Activated naive CD8-positive, alpha-beta T cell (primary cell): ENCODE measurements at regions not wholly inside any gene's neighbourhood (a gene's known extent, or its start where the extent isn't known, plus 50 kb on each side); places are given as distances from the start of the nearest gene placed in this dataset.
"Not testable (repeated sequence)": the region's sequence is repeated elsewhere in the genome, so short reads cannot be mapped to it uniquely, and the experiment has no call there.

Source experiments
- H3K27ac Mint-ChIP-seq: one replicate; pipeline ENCODE4 v1.8.0; 2021; ENCODE audit warnings: mixed read lengths
- H3K27me3 Mint-ChIP-seq: one replicate; pipeline ENCODE4 v1.8.0; 2021; ENCODE audit warnings: mixed read lengths
- H3K36me3 Mint-ChIP-seq: one replicate; pipeline ENCODE4 v1.8.0; 2021; ENCODE audit warnings: mixed read lengths
- H3K4me1 Mint-ChIP-seq: one replicate; pipeline ENCODE4 v1.8.0; 2021; ENCODE audit warnings: low read depth, mixed read lengths
- H3K4me3 Mint-ChIP-seq: one replicate; pipeline ENCODE4 v1.8.0; 2021; ENCODE audit warnings: mild to moderate bottlenecking, mixed read lengths
- H3K9me3 Mint-ChIP-seq: one replicate; pipeline ENCODE4 v1.8.0; 2021; ENCODE audit warnings: low read depth, mixed read lengths

- Mint-ChIP-seq H3K9me3 (no peaks in the 10 kb centered on the region), H3K4me3 (peak overlapping the region; percentile 60), H3K27ac (peak overlapping the region; percentile 80), H3K4me1 (peaks cover 11% of the 10 kb centered on the region), H3K36me3 (no peaks in the 10 kb centered on the region), H3K27me3 (no peaks in the 10 kb centered on the region)
Measured at GRCh38 chrX:109782994-109783700, 50.1 kb upstream of the ACSL4 start.

GRCh38 chrX:109783701-109784079 lies 50.6 kb upstream of the ACSL4 start:
- H3K36me3 Mint-ChIP-seq: no peaks in the 10 kb centered on the region
- no peak overlapping the region for H3K4me3 Mint-ChIP-seq
- peak overlapping the region; percentile 59 for H3K27ac Mint-ChIP-seq
- H3K27me3 Mint-ChIP-seq: no peaks in the 10 kb centered on the region
- H3K9me3 Mint-ChIP-seq: no peaks in the 10 kb centered on the region
- H3K4me1 Mint-ChIP-seq: peaks cover 11% of the 10 kb centered on the region

GRCh38 chrX:109785053-109785452 lies 52.0 kb upstream of the ACSL4 start:
- H3K4me3 Mint-ChIP-seq: no peak overlapping the region
- H3K36me3 Mint-ChIP-seq: no peaks in the 10 kb centered on the region
- H3K4me1 Mint-ChIP-seq: peaks cover 11% of the 10 kb centered on the region
- no peaks in the 10 kb centered on the region for H3K9me3 Mint-ChIP-seq
- H3K27me3 Mint-ChIP-seq: no peaks in the 10 kb centered on the region
- no peak overlapping the region for H3K27ac Mint-ChIP-seq

- H3K36me3 Mint-ChIP-seq, H3K9me3 Mint-ChIP-seq, H3K27ac Mint-ChIP-seq, H3K4me1 Mint-ChIP-seq, H3K4me3 Mint-ChIP-seq, H3K27me3 Mint-ChIP-seq: not testable (repeated sequence)
Measured at GRCh38 chrX:109790511-109790910, 57.5 kb upstream of the ACSL4 start.

- H3K9me3 Mint-ChIP-seq: no peaks in the 10 kb centered on the region
- H3K4me3 Mint-ChIP-seq: no peak overlapping the region
- no peaks in the 10 kb centered on the region for H3K27me3 Mint-ChIP-seq
- no peak overlapping the region for H3K27ac Mint-ChIP-seq
- H3K36me3 Mint-ChIP-seq: no peaks in the 10 kb centered on the region
- no peaks in the 10 kb centered on the region for H3K4me1 Mint-ChIP-seq
Measured at GRCh38 chrX:109793191-109793590, 60.1 kb upstream of the ACSL4 start.

GRCh38 chrX:109795682-109796081 lies 62.6 kb upstream of the ACSL4 start:
- H3K27ac Mint-ChIP-seq: no peak overlapping the region
- no peaks in the 10 kb centered on the region for H3K4me1 Mint-ChIP-seq
- no peak overlapping the region for H3K4me3 Mint-ChIP-seq
- no peaks in the 10 kb centered on the region for H3K27me3 Mint-ChIP-seq
- no peaks in the 10 kb centered on the region for H3K9me3 Mint-ChIP-seq
- no peaks in the 10 kb centered on the region for H3K36me3 Mint-ChIP-seq

GRCh38 chrX:109797311-109797975 lies 64.4 kb upstream of the ACSL4 start:
- Mint-ChIP-seq H3K4me1 (no peaks in the 10 kb centered on the region), H3K9me3 (no peaks in the 10 kb centered on the region), H3K27me3 (no peaks in the 10 kb centered on the region), H3K4me3 (no peak overlapping the region), H3K27ac (no peak overlapping the region), H3K36me3 (no peaks in the 10 kb centered on the region)

- Mint-ChIP-seq H3K9me3 (no peaks in the 10 kb centered on the region), H3K36me3 (no peaks in the 10 kb centered on the region), H3K4me1 (no peaks in the 10 kb centered on the region), H3K4me3 (no peak overlapping the region), H3K27me3 (peaks cover 3% of the 10 kb centered on the region), H3K27ac (no peak overlapping the region)
Measured at GRCh38 chrX:109812236-109812635, 79.2 kb upstream of the ACSL4 start.

GRCh38 chrX:109813236-109813635 lies 80.2 kb upstream of the ACSL4 start:
- Mint-ChIP-seq H3K27me3 (peaks cover 3% of the 10 kb centered on the region), H3K4me3 (no peak overlapping the region), H3K9me3 (no peaks in the 10 kb centered on the region), H3K27ac (no peak overlapping the region), H3K36me3 (no peaks in the 10 kb centered on the region), H3K4me1 (no peaks in the 10 kb centered on the region)

- no peaks in the 10 kb centered on the region for H3K36me3 Mint-ChIP-seq
- peaks cover 3% of the 10 kb centered on the region for H3K27me3 Mint-ChIP-seq
- H3K4me1 Mint-ChIP-seq: no peaks in the 10 kb centered on the region
- no peak overlapping the region for H3K27ac Mint-ChIP-seq
- no peaks in the 10 kb centered on the region for H3K9me3 Mint-ChIP-seq
- H3K4me3 Mint-ChIP-seq: no peak overlapping the region
Measured at GRCh38 chrX:109818976-109819375, 85.9 kb upstream of the ACSL4 start.

- Mint-ChIP-seq H3K36me3 (no peaks in the 10 kb centered on the region), H3K9me3 (no peaks in the 10 kb centered on the region), H3K4me1 (no peaks in the 10 kb centered on the region), H3K27me3 (no peaks in the 10 kb centered on the region), H3K27ac (no peak overlapping the region), H3K4me3 (no peak overlapping the region)
Measured at GRCh38 chrX:109822861-109823260, 89.8 kb upstream of the ACSL4 start.

- Mint-ChIP-seq H3K36me3 (no peaks in the 10 kb centered on the region), H3K9me3 (no peaks in the 10 kb centered on the region), H3K4me3 (no peak overlapping the region), H3K4me1 (no peaks in the 10 kb centered on the region), H3K27me3 (no peaks in the 10 kb centered on the region), H3K27ac (no peak overlapping the region)
Measured at GRCh38 chrX:109826954-109827708, 94.1 kb upstream of the ACSL4 start.

- H3K9me3 Mint-ChIP-seq: no peaks in the 10 kb centered on the region
- no peaks in the 10 kb centered on the region for H3K36me3 Mint-ChIP-seq
- no peak overlapping the region for H3K4me3 Mint-ChIP-seq
- no peak overlapping the region for H3K27ac Mint-ChIP-seq
- no peaks in the 10 kb centered on the region for H3K27me3 Mint-ChIP-seq
- no peaks in the 10 kb centered on the region for H3K4me1 Mint-ChIP-seq
Measured at GRCh38 chrX:109827772-109828171, 94.7 kb upstream of the ACSL4 start.

GRCh38 chrX:109830157-109830703 lies 97.2 kb upstream of the ACSL4 start:
- Mint-ChIP-seq H3K4me3 (no peak overlapping the region), H3K36me3 (no peaks in the 10 kb centered on the region), H3K27me3 (no peaks in the 10 kb centered on the region)

GRCh38 chrX:109830704-109831206 lies 97.7 kb upstream of the ACSL4 start:
- no peaks in the 10 kb centered on the region for H3K4me1 Mint-ChIP-seq
- no peaks in the 10 kb centered on the region for H3K27me3 Mint-ChIP-seq
- no peaks in the 10 kb centered on the region for H3K9me3 Mint-ChIP-seq
- no peaks in the 10 kb centered on the region for H3K36me3 Mint-ChIP-seq
- H3K4me3 Mint-ChIP-seq: no peak overlapping the region
- no peak overlapping the region for H3K27ac Mint-ChIP-seq

More at GRCh38 chrX:109830157-109830703, 97.2 kb upstream of the ACSL4 start:
- no peak overlapping the region for H3K27ac Mint-ChIP-seq
- H3K4me1 Mint-ChIP-seq: no peaks in the 10 kb centered on the region
- H3K9me3 Mint-ChIP-seq: no peaks in the 10 kb centered on the region
